Raji (cell line): ENCODE measurements at regions not wholly inside any gene's neighbourhood (a gene's known extent, or its start where the extent isn't known, plus 50 kb on each side); places are given as distances from the start of the nearest gene placed in this dataset.

Source experiments
- POLR2A ChIP-seq: IDR thresholded peaks from 2 replicates; pipeline ENCODE4 v1.6.1; 2011; ENCODE audit warnings: low read depth, low read length, control low read depth; ENCODE audit not compliant: insufficient read depth

GRCh38 chr12:107221913-107222312 lies 128.6 kb upstream of the CRY1 start:
- no peak for TF ChIP-seq POLR2A

- no peak for TF ChIP-seq POLR2A
These were observed 130.5 kb upstream of the CRY1 start for GRCh38 chr12:107223821-107224220.

- no peak for TF ChIP-seq POLR2A
These were observed 132.3 kb upstream of the CRY1 start for GRCh38 chr12:107225635-107226034.

GRCh38 chr12:107226126-107226525 lies 132.8 kb upstream of the CRY1 start:
- no peak for TF ChIP-seq POLR2A

GRCh38 chr12:107228076-107228475 lies 134.7 kb upstream of the CRY1 start:
- no peak for TF ChIP-seq POLR2A

GRCh38 chr12:107229827-107230226 lies 136.5 kb upstream of the CRY1 start:
- no peak for TF ChIP-seq POLR2A

GRCh38 chr12:107231303-107231702 lies 138.0 kb upstream of the CRY1 start:
- TF ChIP-seq POLR2A: no peak

GRCh38 chr12:107233551-107233950 lies 140.2 kb upstream of the CRY1 start:
- TF ChIP-seq POLR2A: no peak

- no peak for TF ChIP-seq POLR2A
These were observed 142.3 kb upstream of the CRY1 start for GRCh38 chr12:107235600-107235999.

GRCh38 chr12:107236824-107237511 lies 143.6 kb upstream of the CRY1 start:
- no peak for TF ChIP-seq POLR2A

- TF ChIP-seq POLR2A: no peak
These were observed 144.9 kb upstream of the CRY1 start for GRCh38 chr12:107238296-107238695.

GRCh38 chr12:107241411-107241810 lies 148.1 kb upstream of the CRY1 start:
- no peak for TF ChIP-seq POLR2A

- no peak for TF ChIP-seq POLR2A
These were observed 148.8 kb upstream of the CRY1 start for GRCh38 chr12:107242189-107242588.

GRCh38 chr12:107243341-107243740 lies 150.0 kb upstream of the CRY1 start:
- no peak for TF ChIP-seq POLR2A

- TF ChIP-seq POLR2A: no peak
These were observed 151.2 kb upstream of the CRY1 start for GRCh38 chr12:107244584-107244983.

- TF ChIP-seq POLR2A: no peak
These were observed 154.3 kb upstream of the CRY1 start for GRCh38 chr12:107247650-107248049.

- TF ChIP-seq POLR2A: no peak
These were observed 154.8 kb upstream of the CRY1 start for GRCh38 chr12:107248187-107248586.

GRCh38 chr12:107251288-107251687 lies 157.9 kb upstream of the CRY1 start:
- TF ChIP-seq POLR2A: no peak

- no peak for TF ChIP-seq POLR2A
These were observed 160.0 kb upstream of the CRY1 start for GRCh38 chr12:107253361-107253760.
